HG03378 (cell line): ENCODE measurements at regions not wholly inside any gene's neighbourhood (a gene's known extent, or its start where the extent isn't known, plus 50 kb on each side); places are given as distances from the start of the nearest gene placed in this dataset.
"Not testable (repeated sequence)": the region's sequence is repeated elsewhere in the genome, so short reads cannot be mapped to it uniquely, and the experiment has no call there.

ENCODE experiments used
- ATAC-seq: cut with Tn5 transposase; IDR thresholded peaks from one replicate; pipeline ENCODE4 v1.9.1; 2021; ENCODE audit warnings: mild to moderate bottlenecking, moderate library complexity; ENCODE audit not compliant: unreplicated experiment

GRCh38 chr1:60619581-60619980 is 462.8 kb upstream of the NFIA start:
- ATAC-seq, result no peak

- ATAC-seq, result no peak
Measured at GRCh38 chr1:60615666-60616065, 466.7 kb upstream of the NFIA start.

DNA sequence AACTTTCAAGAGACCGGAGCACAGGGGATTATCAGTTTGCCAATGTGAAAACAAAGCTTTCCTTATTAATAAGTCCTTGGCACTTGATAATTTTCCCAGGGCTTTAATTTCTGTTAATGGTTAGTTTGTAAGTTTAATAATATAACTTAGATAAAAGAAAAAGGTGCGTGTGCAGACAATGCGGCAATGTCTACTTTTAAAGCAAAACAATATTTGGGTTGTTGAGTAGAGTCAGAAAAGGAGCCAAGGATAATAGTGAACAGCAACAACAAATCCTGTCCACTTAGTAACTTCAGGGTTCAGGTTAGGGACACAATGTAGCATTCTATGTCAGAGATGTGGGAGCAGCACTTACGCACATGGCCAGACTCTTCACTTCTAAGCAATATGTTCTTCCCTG is 469.6 kb upstream of the NFIA start:
- no peak for ATAC-seq

DNA sequence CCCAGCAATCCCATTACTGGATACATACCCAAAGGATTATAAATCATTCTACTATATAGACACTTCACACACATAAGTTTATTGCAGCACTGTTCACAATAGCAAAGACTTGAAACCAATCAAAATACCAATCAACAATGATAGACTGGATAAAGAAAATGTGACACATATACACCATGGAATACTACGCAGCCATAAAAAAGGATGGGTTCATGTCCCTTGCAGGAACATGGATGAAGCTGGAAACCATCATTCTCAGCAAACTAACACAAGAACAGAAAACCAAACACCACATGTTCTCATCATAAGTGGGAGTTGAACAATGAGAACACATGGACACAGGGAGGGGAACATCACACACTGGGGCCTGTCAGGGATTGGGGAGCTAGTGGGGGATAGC is 475.4 kb upstream of the NFIA start:
- not testable (repeated sequence) for ATAC-seq

DNA sequence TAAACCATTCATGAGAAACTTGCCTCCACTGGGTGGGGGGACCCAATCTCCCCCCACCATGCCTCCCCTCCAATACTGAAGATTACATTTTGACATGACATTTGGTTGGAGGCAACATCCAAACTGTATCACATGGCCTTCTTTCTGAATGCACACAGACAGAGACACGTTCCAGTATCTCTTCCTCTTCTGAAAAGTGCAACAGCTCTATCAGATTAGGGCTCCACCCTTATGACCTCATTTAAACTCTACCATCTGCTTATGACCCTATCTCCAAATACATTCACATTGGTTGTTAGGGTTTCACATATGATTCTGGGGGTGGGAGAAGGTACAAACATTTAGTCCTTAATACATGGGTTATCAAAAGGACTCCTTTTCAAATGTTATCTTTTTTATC is 481.8 kb upstream of the NFIA start:
- ATAC-seq, result no peak

DNA sequence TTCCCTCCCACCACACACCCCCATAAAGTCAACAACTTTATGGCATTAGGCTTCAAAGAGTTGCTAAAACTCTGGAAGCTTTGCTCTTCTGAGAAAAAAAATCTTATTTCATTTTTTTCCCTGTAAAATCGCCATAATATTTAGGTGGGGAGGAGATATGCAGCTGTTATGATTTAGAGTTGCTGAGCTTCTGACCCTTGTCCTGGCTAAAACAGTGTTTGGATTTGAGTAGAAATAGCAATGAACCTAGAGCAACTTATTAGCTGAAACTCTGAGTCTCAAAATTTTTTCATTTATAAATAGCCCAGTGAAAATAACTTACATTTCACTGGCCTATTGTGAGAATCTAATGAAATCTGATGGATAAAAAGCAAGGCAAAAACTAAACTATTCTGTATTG is 482.8 kb upstream of the NFIA start:
- ATAC-seq, result no peak

GRCh38 chr1:60598041-60598910 is 484.1 kb upstream of the NFIA start:
- no peak for ATAC-seq

DNA sequence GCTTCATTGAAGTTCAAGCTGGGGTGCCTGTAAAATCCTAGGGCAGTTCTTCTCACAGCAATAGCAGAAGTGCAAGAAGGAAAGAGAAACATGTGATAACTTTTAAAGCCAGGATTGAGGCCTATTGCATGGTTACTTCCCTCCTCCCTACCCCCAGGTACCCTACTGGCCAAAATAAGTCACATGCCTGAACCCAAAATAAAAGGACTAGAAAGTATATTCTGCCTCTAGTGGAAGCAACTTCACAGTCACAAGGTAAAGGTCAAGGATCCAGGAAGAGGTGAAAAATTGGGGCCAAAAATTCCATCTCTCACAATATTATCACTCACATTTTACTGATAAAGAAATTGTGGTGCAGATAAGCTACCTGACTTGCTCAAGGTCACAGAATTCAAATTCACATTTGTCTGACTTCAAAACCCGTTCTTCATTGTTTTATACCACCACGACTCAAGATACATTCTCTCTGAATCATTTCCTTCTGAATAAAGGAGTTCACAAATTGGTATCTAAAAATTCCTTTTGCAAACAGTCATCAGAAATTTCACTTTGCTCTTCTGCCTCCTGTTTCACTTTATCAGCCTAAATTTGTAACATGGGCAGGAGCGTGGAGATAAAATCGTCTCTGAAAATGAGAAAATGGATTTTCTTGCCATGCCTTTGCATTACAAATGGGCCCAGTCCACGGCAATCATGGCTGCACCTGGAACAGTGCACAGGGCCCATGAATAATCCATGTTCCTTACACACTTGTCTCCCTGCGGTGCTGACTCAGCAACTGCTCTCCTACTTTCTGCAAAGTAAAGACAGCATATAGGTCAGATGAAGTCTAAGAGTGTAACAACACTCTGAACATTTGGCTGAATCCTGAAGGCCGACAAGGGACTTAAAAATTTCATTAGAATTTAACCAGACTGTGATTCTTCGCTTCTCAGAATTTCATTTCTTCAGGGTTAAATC is 485.3 kb upstream of the NFIA start:
- no peak for ATAC-seq

DNA sequence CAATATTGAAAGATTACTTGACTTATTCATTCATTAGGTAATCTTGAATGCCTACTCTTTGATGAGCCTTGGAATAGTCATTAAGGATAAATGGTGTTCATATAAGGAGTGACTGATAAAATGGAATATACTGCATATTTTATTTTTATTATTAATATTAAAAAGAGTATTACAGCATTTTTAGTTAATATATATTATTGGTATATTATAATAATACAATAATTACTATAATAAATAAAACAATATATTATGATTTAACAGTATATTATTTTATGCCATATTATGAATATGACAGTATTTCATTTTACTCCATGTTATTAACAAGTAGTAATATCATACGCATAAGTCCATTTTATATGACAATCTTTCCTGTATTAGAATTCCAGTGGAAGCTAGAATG is 490.8 kb upstream of the NFIA start:
- ATAC-seq, result no peak

DNA sequence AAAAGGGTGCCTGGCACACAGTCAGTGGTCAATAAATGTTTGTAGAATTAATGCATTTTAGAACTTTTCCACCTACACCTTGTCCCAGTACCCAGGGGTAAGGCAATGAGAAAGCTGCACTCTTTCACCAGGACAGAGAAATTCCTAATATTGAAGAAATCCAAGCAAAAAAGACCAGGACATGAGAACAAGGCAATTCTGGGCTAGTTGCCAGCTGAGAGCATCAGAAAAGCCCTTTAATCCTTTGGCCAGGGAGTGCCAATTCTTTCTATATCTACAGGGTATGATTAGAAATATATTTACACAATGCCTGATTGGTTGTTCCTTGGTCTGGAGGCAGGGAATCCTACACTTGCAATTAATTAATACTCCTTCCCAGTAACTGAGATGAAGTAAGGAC is 492.4 kb upstream of the NFIA start:
- no peak for ATAC-seq

GRCh38 chr1:60589046-60589748 is 493.2 kb upstream of the NFIA start:
- ATAC-seq, result no peak

- ATAC-seq, result no peak
Measured at GRCh38 chr1:60584371-60584770, 498.0 kb upstream of the NFIA start.

DNA sequence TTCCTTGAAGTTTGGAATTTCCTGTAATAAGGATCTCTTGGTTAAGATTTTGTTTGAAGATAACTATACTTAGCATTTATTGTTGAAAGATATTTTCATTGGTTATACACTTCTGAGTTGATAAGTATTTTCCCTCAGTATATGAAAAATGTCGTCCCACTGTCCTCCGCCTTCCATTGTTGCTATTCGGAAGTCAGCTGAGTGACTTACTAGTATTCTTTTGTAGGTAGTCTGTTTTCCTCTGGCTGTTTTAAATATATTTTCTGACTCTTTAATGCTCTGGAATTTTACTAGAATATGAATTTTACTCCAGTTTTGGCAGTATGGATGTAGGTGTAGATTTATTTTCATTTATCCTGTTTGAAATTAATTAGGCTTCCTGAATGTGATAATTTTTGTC is 498.7 kb upstream of the NFIA start:
- no peak for ATAC-seq

GRCh38 chr1:60581455-60582220 is 500.7 kb upstream of the NFIA start:
- ATAC-seq, result no peak

DNA sequence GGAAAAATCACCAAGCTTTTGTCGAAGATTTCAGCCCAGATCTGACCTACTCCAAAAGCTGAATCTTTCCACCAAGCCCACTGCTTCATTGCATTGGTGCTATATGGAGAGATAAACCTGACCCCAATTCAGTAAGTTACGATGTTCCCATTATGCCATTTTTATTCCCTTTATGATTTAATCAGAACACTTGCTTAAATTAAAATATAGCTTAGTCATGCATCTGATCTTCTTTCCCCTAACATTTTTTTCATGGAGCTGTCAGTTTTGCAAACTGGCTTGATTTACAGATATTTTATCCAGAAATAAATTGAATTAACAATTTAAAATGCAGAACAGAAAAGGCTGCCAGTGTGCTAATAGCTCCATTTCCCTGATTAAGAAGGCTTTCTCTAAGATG is 503.5 kb upstream of the C1orf87 start:
- no peak for ATAC-seq

GRCh38 chr1:60575326-60575977 is 501.9 kb upstream of the C1orf87 start:
- no peak for ATAC-seq

GRCh38 chr1:60573726-60574409 is 500.3 kb upstream of the C1orf87 start:
- no peak for ATAC-seq

GRCh38 chr1:60573121-60573520 is 499.6 kb upstream of the C1orf87 start:
- ATAC-seq, result no peak

- ATAC-seq, result no peak
Measured at GRCh38 chr1:60572378-60572777, 498.8 kb upstream of the C1orf87 start.
